Panc1 (cell line): ENCODE measurements at regions not wholly inside any gene's neighbourhood (a gene's known extent, or its start where the extent isn't known, plus 50 kb on each side); places are given as distances from the start of the nearest gene placed in this dataset.

Source experiments
- TCF7L2 ChIP-seq: IDR thresholded peaks from 2 replicates; pipeline ENCODE4 v1.6.1; 2011; ENCODE audit warnings: mild to moderate bottlenecking, low read depth, low read length, inconsistent platforms
- TF ChIP-seq, protein P1 (sequence below): fragments of 450-650 bp; IDR thresholded peaks from 2 replicates; pipeline ENCODE4 v1.5.1; 2017; ENCODE audit warnings: mild to moderate bottlenecking

DNA sequence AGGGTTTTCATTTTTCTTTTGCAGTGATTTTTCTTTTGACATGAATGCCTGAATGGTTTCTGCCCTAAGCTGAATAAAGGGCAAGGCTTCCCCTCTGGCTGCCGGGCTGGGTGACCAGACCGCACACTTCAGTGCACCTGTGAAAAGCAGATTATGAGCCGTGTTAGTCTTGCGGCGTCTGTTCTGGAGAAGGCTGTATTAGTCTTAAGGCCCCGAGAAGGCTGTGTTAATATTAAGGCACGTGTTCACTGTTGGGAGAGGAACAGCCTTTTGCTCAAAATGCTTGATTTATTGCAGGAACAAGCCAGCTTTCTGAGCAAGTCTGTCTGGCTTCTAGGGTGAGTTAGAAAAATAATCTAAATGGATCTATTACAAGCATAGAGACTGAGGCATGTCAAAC lies 54.7 kb upstream of the DNAH14 start:
- TF ChIP-seq, protein P1, sequence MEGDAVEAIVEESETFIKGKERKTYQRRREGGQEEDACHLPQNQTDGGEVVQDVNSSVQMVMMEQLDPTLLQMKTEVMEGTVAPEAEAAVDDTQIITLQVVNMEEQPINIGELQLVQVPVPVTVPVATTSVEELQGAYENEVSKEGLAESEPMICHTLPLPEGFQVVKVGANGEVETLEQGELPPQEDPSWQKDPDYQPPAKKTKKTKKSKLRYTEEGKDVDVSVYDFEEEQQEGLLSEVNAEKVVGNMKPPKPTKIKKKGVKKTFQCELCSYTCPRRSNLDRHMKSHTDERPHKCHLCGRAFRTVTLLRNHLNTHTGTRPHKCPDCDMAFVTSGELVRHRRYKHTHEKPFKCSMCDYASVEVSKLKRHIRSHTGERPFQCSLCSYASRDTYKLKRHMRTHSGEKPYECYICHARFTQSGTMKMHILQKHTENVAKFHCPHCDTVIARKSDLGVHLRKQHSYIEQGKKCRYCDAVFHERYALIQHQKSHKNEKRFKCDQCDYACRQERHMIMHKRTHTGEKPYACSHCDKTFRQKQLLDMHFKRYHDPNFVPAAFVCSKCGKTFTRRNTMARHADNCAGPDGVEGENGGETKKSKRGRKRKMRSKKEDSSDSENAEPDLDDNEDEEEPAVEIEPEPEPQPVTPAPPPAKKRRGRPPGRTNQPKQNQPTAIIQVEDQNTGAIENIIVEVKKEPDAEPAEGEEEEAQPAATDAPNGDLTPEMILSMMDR, result no peak
- TF ChIP-seq TCF7L2, result no peak
